ENCODE measurements at regions not wholly inside any gene's neighbourhood (a gene's known extent, or its start where the extent isn't known, plus 50 kb on each side); places are given as distances from the start of the nearest gene placed in this dataset.

- TF ChIP-seq POLR2A (IDR thresholded peaks at IDR 0.05) (no peak), CTCF (IDR thresholded peaks at IDR 0.05) (no peak)
These were observed 368.5 kb downstream of the DTWD2 start for GRCh38 chr5:118619823-118620222.
